ENCODE measurements at regions not wholly inside any gene's neighbourhood (a gene's known extent, or its start where the extent isn't known, plus 50 kb on each side); places are given as distances from the start of the nearest gene placed in this dataset.

- no peak for TF ChIP-seq BACH2 (CRISPR knock-in tag; IDR thresholded peaks at IDR 0.05; ENCODE audit: borderline replicate concordance)
- no peak for TF ChIP-seq RARB (CRISPR knock-in tag; IDR thresholded peaks at IDR 0.05)
- TF ChIP-seq CREB5 (CRISPR knock-in tag; IDR thresholded peaks at IDR 0.05; ENCODE audit: low read depth) = no peak
Observed at GRCh38 chrX:134742573-134742972, 54.4 kb downstream of the PABIR2 start.

All from SK-N-SH treated with all-trans-retinoic acid at 6 μM for 48 hours (cell line).